Uterus (tissue), 3 donors: ENCODE measurements at regions not wholly inside any gene's neighbourhood (a gene's known extent, or its start where the extent isn't known, plus 50 kb on each side); places are given as distances from the start of the nearest gene placed in this dataset.

Experiments used
- DNase-seq, 2 donors: peaks; one replicate each; pipeline ENCODE4 v3.0.0-alpha.2; 2019 to 2020
- H3K27ac ChIP-seq, 2 donors: fragments of 200-600 bp; sonication (generic); 1 replicate in 1 of 2; 2 replicates in 1 of 2; pipeline ENCODE4 v1.5.1; 2016 to 2018
- H3K27me3 ChIP-seq, 2 donors: fragments of 200-600 bp; sonication (generic); one replicate each; pipeline ENCODE4 v1.5.1; 2018 to 2019; ENCODE audit warnings: control low read depth in 1 of 2
- H3K36me3 ChIP-seq, 2 donors: fragments of 200-600 bp; sonication (generic); one replicate each; pipeline ENCODE4 v1.5.1; 2019; ENCODE audit warnings: control low read depth in 1 of 2
- H3K4me1 ChIP-seq, 2 donors: fragments of 200-600 bp; sonication (generic); one replicate each; pipeline ENCODE4 v1.5.1; 2018 to 2019; ENCODE audit warnings: control low read depth in 1 of 2
- H3K4me3 ChIP-seq, 2 donors: fragments of 200-600 bp; sonication (generic); 1 replicate in 1 of 2; 2 replicates in 1 of 2; pipeline ENCODE4 v1.5.1; 2018 to 2019; ENCODE audit warnings: mild to moderate bottlenecking in 1 of 2
- H3K9me3 ChIP-seq, 2 donors: fragments of 200-600 bp; sonication (generic); one replicate each; pipeline ENCODE4 v1.5.1; 2019; ENCODE audit warnings: control low read depth in 1 of 2
- POLR2A ChIP-seq, 2 donors: fragments of 450-650 bp; IDR thresholded peaks; one replicate each; pipeline ENCODE4 v1.6.1; 2016; ENCODE audit warnings: antibody characterized with exemption in 2 of 2, mild to moderate bottlenecking in 1 of 2, moderate library complexity in 1 of 2
- intact Hi-C: fragments of 100-400 bp; cut with DNase I; formaldehyde crosslinking; loops from one replicate; pipeline ENCODE4 v1.15.1; 2023; ENCODE audit warnings: low total_unique reads
- TF ChIP-seq, protein P1 (sequence below), 4 experiments: fragments of 200-600 bp in 2 of 4; fragments of 450-650 bp in 2 of 4; sonication (generic) in 2 of 4; IDR thresholded peaks; one replicate each; pipeline ENCODE4 v1.5.1; 2016 to 2019; ENCODE audit warnings: antibody characterized with exemption in 4 of 4, mild to moderate bottlenecking in 2 of 4, moderate library complexity in 1 of 4
- donor health status: DM: yes; HTN: yes; CAD: no.

DNA sequence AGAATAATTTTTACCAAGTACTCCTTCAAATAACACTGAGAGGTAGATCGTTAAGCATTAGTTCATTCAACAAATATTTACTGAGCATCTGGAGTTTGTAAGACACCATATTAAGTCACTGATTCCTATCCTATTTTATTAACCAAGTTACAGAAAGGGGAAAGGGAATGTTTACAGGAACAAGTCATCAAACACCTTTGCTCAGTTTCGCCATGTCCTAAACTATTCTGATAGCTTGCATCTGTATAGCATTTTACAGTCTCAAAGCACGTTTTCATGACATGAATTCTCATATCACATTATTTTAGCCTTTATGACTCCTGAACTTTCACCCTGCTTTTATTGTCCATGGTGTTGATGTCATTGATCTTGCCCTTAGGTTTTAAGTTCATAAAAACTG is 89.2 kb downstream of the AREG start:
- DNase-seq, result no peak
- intact Hi-C loops, result no loop called here

DNA sequence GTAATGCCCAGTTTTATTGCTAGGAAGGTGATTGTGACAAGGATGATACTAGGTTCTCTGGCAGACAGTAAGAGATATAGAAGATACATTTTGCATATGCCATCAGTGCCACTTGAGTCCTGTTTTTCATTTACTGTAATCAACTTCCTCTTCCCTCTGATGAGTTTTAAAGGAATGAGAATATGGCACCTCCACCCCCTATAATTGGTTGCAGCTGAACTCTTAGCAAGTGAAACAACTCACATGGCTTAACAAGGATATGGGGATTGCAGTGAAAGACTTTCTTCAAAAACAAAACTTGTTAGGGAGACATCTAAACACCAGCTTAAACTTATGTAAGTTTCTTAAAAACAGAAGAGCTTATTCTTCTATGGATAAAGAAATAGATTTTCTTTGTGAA is 90.0 kb downstream of the AREG start:
- Histone ChIP-seq H3K9me3 (no peaks in the 10 kb centered on the region), H3K36me3 (no peaks in the 10 kb centered on the region), H3K4me3 (no peak overlapping the region), H3K4me1 (no peaks in the 10 kb centered on the region), H3K27ac (no peak overlapping the region), H3K27me3 (no peaks in the 10 kb centered on the region)
- no peak for TF ChIP-seq POLR2A (IDR thresholded peaks at IDR 0.05)
- DNase-seq, result no peak
- intact Hi-C loops, result no loop called here

More for the DNA sequence above, 89.2 kb downstream of the AREG start:
- TF ChIP-seq, protein P1, sequence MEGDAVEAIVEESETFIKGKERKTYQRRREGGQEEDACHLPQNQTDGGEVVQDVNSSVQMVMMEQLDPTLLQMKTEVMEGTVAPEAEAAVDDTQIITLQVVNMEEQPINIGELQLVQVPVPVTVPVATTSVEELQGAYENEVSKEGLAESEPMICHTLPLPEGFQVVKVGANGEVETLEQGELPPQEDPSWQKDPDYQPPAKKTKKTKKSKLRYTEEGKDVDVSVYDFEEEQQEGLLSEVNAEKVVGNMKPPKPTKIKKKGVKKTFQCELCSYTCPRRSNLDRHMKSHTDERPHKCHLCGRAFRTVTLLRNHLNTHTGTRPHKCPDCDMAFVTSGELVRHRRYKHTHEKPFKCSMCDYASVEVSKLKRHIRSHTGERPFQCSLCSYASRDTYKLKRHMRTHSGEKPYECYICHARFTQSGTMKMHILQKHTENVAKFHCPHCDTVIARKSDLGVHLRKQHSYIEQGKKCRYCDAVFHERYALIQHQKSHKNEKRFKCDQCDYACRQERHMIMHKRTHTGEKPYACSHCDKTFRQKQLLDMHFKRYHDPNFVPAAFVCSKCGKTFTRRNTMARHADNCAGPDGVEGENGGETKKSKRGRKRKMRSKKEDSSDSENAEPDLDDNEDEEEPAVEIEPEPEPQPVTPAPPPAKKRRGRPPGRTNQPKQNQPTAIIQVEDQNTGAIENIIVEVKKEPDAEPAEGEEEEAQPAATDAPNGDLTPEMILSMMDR (IDR thresholded peaks at IDR 0.05), result no peak
- no peak for TF ChIP-seq POLR2A (IDR thresholded peaks at IDR 0.05)
- Histone ChIP-seq H3K4me1 (no peaks in the 10 kb centered on the region), H3K27ac (no peak overlapping the region), H3K27me3 (no peaks in the 10 kb centered on the region), H3K4me3 (no peak overlapping the region), H3K36me3 (no peaks in the 10 kb centered on the region), H3K9me3 (no peaks in the 10 kb centered on the region)

DNA sequence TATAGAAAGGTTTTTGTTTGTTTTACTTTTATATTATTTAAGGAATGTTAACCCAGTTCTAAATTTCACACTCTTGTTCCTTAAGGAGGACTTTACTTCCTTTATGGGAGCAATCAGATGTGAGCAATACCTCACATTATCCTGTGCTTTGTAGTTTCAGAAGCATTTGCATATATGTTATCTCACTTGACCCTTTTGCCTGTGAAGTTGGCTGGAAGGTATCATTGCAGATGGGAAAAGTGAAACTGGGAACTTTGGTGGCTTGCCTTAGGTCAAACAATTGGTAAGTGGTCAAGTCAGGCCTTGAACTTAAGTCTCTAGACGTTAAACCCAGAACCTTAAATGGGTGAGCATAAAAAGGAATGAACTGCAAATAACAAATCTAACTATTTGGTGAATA is 90.6 kb downstream of the AREG start:
- H3K27me3 ChIP-seq, result no peaks in the 10 kb centered on the region
- H3K4me1 ChIP-seq, result no peaks in the 10 kb centered on the region
- no peaks in the 10 kb centered on the region for H3K9me3 ChIP-seq
- no peak overlapping the region for H3K4me3 ChIP-seq
- no peaks in the 10 kb centered on the region for H3K36me3 ChIP-seq
- TF ChIP-seq, protein P1 (IDR thresholded peaks at IDR 0.05), result no peak
- DNase-seq, result no peak
- intact Hi-C loops, result no loop called here
- no peak overlapping the region for H3K27ac ChIP-seq

DNA sequence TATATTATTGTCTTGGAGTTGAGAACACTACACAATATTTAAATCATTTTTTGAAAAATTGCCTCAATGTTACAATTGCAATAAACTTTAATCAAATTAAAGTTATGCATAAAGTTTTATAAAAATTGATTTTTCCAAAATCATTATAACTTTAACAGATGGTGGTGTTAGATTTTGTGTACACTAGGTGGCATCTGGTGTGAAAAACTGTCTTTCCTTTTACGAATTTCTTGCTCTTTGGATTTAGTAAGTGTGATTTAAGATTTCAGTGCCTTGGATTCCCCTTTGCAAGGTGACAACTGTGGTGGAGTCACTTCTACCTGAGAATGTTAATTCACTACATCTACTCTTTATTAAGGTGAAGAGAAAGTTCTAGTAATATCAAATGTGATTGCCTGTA is 91.6 kb downstream of the AREG start:
- Histone ChIP-seq H3K4me3 (no peak overlapping the region), H3K9me3 (no peaks in the 10 kb centered on the region), H3K36me3 (no peaks in the 10 kb centered on the region), H3K4me1 (no peaks in the 10 kb centered on the region), H3K27ac (no peak overlapping the region), H3K27me3 (no peaks in the 10 kb centered on the region)
- DNase-seq, result no peak
- intact Hi-C loops, result no loop called here
- TF ChIP-seq, protein P1 (IDR thresholded peaks at IDR 0.05), result no peak
- no peak for TF ChIP-seq POLR2A (IDR thresholded peaks at IDR 0.05)

DNA sequence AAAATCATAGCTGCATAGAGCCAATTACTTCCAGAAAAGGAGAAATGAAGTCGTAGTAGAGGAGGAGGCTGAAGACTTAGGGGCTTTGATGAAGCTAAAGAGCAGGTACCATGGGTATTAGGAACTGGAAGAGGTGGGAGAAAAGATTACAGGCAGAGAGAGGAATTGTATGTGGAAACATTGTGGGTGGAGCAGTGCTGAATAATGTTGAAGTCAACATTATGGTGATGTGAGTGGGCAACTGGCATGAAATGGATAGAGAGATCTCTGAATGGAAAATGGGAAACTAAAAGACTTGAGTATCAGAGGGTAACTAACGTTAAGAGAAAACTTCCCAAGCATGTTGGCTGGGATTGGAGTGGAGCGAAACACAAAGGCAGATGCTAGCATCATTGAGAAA is 92.5 kb downstream of the AREG start:
- intact Hi-C loops, result no loop called here
- no peaks in the 10 kb centered on the region for H3K9me3 ChIP-seq
- no peaks in the 10 kb centered on the region for H3K27me3 ChIP-seq
- no peak overlapping the region for H3K4me3 ChIP-seq
- TF ChIP-seq, protein P1 (IDR thresholded peaks at IDR 0.05), result no peak
- TF ChIP-seq POLR2A (IDR thresholded peaks at IDR 0.05), result no peak
- no peaks in the 10 kb centered on the region for H3K36me3 ChIP-seq
- DNase-seq, result no peak
- H3K4me1 ChIP-seq, result no peaks in the 10 kb centered on the region
- H3K27ac ChIP-seq, result no peak overlapping the region

DNA sequence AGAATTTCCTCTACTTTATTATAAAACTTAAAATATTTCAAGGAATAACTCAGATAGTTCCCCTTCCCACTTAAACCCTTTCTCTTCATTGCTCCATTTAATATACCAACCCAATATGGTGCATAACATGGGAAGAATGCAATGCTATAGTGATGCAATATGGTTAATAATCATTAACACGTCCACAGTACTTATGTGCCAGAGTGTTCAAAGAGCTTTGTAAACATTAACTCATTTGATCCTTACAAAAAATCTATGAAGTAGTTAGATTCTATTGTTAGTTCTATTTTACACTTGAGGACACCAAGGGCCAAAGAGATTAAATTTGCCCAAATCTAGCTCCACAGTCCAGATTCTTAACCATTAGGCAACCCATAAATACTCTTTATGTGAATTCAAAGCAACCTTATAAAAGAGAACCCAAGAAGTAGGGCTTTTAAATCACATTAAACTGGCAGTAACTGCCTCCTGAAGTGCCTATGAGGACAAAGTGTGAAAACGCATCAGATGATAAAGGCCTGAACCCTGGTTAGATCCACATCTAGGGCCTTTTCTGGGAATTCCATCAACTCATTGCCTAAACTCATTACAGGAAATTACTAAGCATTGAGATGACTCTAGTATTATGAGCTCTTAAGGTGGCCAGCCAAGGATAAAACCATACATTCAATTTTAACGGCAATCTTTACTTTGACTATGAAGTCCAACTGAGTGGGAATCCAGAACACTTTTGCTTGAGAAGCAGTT is 94.3 kb downstream of the AREG start:
- no peaks in the 10 kb centered on the region for H3K9me3 ChIP-seq
- no peaks in the 10 kb centered on the region for H3K36me3 ChIP-seq
- no peak overlapping the region for H3K4me3 ChIP-seq
- H3K27me3 ChIP-seq, result no peaks in the 10 kb centered on the region
- TF ChIP-seq, protein P1 (IDR thresholded peaks at IDR 0.05), result no peak
- TF ChIP-seq POLR2A (IDR thresholded peaks at IDR 0.05), result no peak
- intact Hi-C loops, result no loop called here
- H3K27ac ChIP-seq, result no peak overlapping the region
- no peaks in the 10 kb centered on the region for H3K4me1 ChIP-seq
- no peak for DNase-seq
